K562 (cell line): ENCODE measurements at regions not wholly inside any gene's neighbourhood (a gene's known extent, or its start where the extent isn't known, plus 50 kb on each side); places are given as distances from the start of the nearest gene placed in this dataset.

Experiments used
- E2F4 ChIP-seq: sonication (generic); formaldehyde crosslinking; IDR thresholded peaks from 2 replicates; pipeline ENCODE4 v1.8.0; 2022; ENCODE audit warnings: mild to moderate bottlenecking, low read depth, missing genetic modification reagents
- FOXP4 ChIP-seq: sonication (generic); formaldehyde crosslinking; IDR thresholded peaks from 2 replicates; pipeline ENCODE4 v1.8.0; 2022; ENCODE audit warnings: mild to moderate bottlenecking, missing genetic modification reagents, borderline replicate concordance
- IRF2 ChIP-seq: sonication (generic); formaldehyde crosslinking; IDR thresholded peaks from 2 replicates; pipeline ENCODE4 v1.8.1; 2022; ENCODE audit warnings: mild to moderate bottlenecking, missing genetic modification reagents
- KDM4B ChIP-seq, 2 experiments: fragments of 450-650 bp in 1 of 2; sonication (generic) in 1 of 2; IDR thresholded peaks; 2 replicates each; pipeline ENCODE4 v1.6.1; 2016 to 2017; ENCODE audit warnings: borderline replicate concordance in 2 of 2, antibody characterized with exemption in 1 of 2, low read depth in 1 of 2, mild to moderate bottlenecking in 1 of 2
- L3MBTL2 ChIP-seq: fragments of 450-650 bp; IDR thresholded peaks from 2 replicates; pipeline ENCODE4 v1.6.1; 2016; ENCODE audit warnings: mild to moderate bottlenecking, moderate library complexity
- SP1 ChIP-seq: sonication (generic); formaldehyde crosslinking; IDR thresholded peaks from 2 replicates; pipeline ENCODE4 v1.8.1; 2022; ENCODE audit warnings: mild to moderate bottlenecking, missing genetic modification reagents
- STAT6 ChIP-seq: sonication (generic); formaldehyde crosslinking; IDR thresholded peaks from 2 replicates; pipeline ENCODE4 v1.8.1; 2023; ENCODE audit warnings: mild to moderate bottlenecking, missing genetic modification reagents
- TAF9B ChIP-seq: fragments of 450-650 bp; IDR thresholded peaks from 2 replicates; pipeline ENCODE4 v1.6.1; 2018; ENCODE audit warnings: mild to moderate bottlenecking; ENCODE audit not compliant: partially characterized antibody
- TRIM24 ChIP-seq, 2 experiments: fragments of 450-650 bp; IDR thresholded peaks; 2 replicates each; pipeline ENCODE4 v1.6.1; 2016
- ZEB2 ChIP-seq: fragments of 450-650 bp; IDR thresholded peaks from 2 replicates; pipeline ENCODE4 v1.6.1; 2016
- ZNF407 ChIP-seq: fragments of 450-650 bp; IDR thresholded peaks from 2 replicates; pipeline ENCODE4 v1.6.1; 2016; ENCODE audit warnings: low read depth

- no peak for TF ChIP-seq KDM4B (IDR thresholded peaks at IDR 0.05; ENCODE audit: borderline replicate concordance in 2 of 2, low read depth in 1 of 2)
- TF ChIP-seq L3MBTL2: no peak
- TF ChIP-seq FOXP4 (CRISPR knock-in tag): no peak
- no peak for TF ChIP-seq IRF2 (CRISPR knock-in tag)
- no peak for TF ChIP-seq ZEB2
- no peak for TF ChIP-seq ZNF407
- TF ChIP-seq E2F4: no peak
- TF ChIP-seq TRIM24 (IDR thresholded peaks at IDR 0.05): no peak
- TF ChIP-seq STAT6 (CRISPR knock-in tag): no peak
- TF ChIP-seq TAF9B: no peak
- TF ChIP-seq SP1 (CRISPR knock-in tag): no peak
Observed at GRCh38 chr5:21142791-21143190, 1154.8 kb upstream of the CDH18 start (continued).
